HEK293T (cell line): ENCODE measurements at regions not wholly inside any gene's neighbourhood (a gene's known extent, or its start where the extent isn't known, plus 50 kb on each side); places are given as distances from the start of the nearest gene placed in this dataset.
"Not testable (repeated sequence)": the region's sequence is repeated elsewhere in the genome, so short reads cannot be mapped to it uniquely, and the experiment has no call there.

ENCODE experiments used
- CTCF ChIA-PET: fragments of 350-600 bp; formaldehyde crosslinking; extraction: SDS; loops from one replicate; lab custom pipeline; 2021; ENCODE audit warnings: antibody characterized with exemption, inconsistent platforms; lab: Yijun Ruan, JAX
- POLR2A ChIA-PET: fragments of 350-600 bp; formaldehyde crosslinking; extraction: SDS; loops from one replicate; lab custom pipeline; 2020; ENCODE audit warnings: antibody characterized with exemption, inconsistent platforms; lab: Yijun Ruan, JAX
- DNase-seq: peaks from one replicate; pipeline ENCODE4 v3.0.0; 2012; ENCODE audit warnings: mixed read lengths; ENCODE audit errors: extremely low spot score
- ARNT ChIP-seq: fragments of 450-650 bp; IDR thresholded peaks from 2 replicates; pipeline ENCODE4 v1.6.1; 2017; ENCODE audit warnings: mild to moderate bottlenecking
- BHLHE40 ChIP-seq: fragments of 450-650 bp; IDR thresholded peaks from 2 replicates; pipeline ENCODE4 v1.6.1; 2016; ENCODE audit warnings: mild to moderate bottlenecking, moderate library complexity, borderline replicate concordance
- CTBP1 ChIP-seq: fragments of 450-650 bp; IDR thresholded peaks from 2 replicates; pipeline ENCODE4 v1.6.1; 2016; ENCODE audit warnings: borderline replicate concordance
- ELF4 ChIP-seq: fragments of 450-650 bp; IDR thresholded peaks from 2 replicates; pipeline ENCODE4 v1.6.1; 2017; ENCODE audit warnings: antibody characterized with exemption
- FOXA1 ChIP-seq: fragments of 450-650 bp; IDR thresholded peaks from 2 replicates; pipeline ENCODE4 v1.6.1; 2016; ENCODE audit warnings: mild to moderate bottlenecking
- FOXK2 ChIP-seq: fragments of 450-650 bp; IDR thresholded peaks from 2 replicates; pipeline ENCODE4 v1.6.1; 2016; ENCODE audit warnings: mild to moderate bottlenecking
- FOXM1 ChIP-seq: fragments of 450-650 bp; IDR thresholded peaks from 2 replicates; pipeline ENCODE4 v1.6.1; 2017; ENCODE audit warnings: mild to moderate bottlenecking, borderline replicate concordance
- HDGF ChIP-seq: fragments of 450-650 bp; IDR thresholded peaks from 2 replicates; pipeline ENCODE4 v1.6.1; 2017; ENCODE audit warnings: antibody characterized with exemption, borderline replicate concordance
- L3MBTL2 ChIP-seq: fragments of 450-650 bp; conservative IDR thresholded peaks from 2 replicates; pipeline ENCODE4 v1.6.1; 2016; ENCODE audit warnings: mild to moderate bottlenecking
- LEF1 ChIP-seq: fragments of 450-650 bp; IDR thresholded peaks from 2 replicates; pipeline ENCODE4 v1.6.1; 2017; ENCODE audit warnings: mild to moderate bottlenecking, borderline replicate concordance
- NFRKB ChIP-seq: fragments of 450-650 bp; IDR thresholded peaks from 2 replicates; pipeline ENCODE4 v1.6.1; 2016; ENCODE audit warnings: mild to moderate bottlenecking, moderate library complexity
- SP1 ChIP-seq: fragments of 450-650 bp; IDR thresholded peaks from 2 replicates; pipeline ENCODE4 v1.6.1; 2017
- SUZ12 ChIP-seq: fragments of 450-650 bp; IDR thresholded peaks from 2 replicates; pipeline ENCODE4 v1.6.1; 2016; ENCODE audit warnings: mild to moderate bottlenecking
- TARDBP ChIP-seq: fragments of 450-650 bp; IDR thresholded peaks from 2 replicates; pipeline ENCODE4 v1.6.1; 2016
- ZNF384 ChIP-seq: fragments of 450-650 bp; IDR thresholded peaks from 2 replicates; pipeline ENCODE4 v1.6.1; 2016
- TF ChIP-seq, protein P1 (sequence below): fragments of 450-650 bp; IDR thresholded peaks from 2 replicates; pipeline ENCODE4 v1.6.1; 2016

DNA sequence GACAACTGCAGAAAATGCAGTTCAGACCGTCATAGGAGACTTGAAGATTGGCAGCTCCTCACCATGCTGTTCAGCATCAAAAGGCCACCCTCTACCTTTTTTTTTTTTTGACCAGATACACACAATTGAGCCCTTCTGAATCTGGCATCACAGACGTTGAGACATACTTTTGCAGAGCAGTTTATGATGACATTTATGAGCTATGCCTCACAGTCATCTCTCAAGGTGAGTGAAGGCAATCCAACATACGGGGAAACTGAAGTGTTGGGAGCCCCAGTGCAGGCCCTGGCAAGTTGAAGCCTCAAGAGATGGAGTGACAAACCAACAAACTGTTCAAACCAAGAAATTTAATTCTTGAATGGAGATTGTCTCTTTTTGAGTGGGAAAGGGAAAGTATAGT lies 83.6 kb upstream of the DLX6 start:
- TF ChIP-seq ZNF384 = no peak
- TF ChIP-seq CTBP1 = no peak
- TF ChIP-seq ARNT = no peak
- no peak for TF ChIP-seq LEF1
- no peak for TF ChIP-seq FOXK2
- TF ChIP-seq FOXA1 = no peak
- TF ChIP-seq NFRKB = no peak
- no peak for TF ChIP-seq FOXM1
- TF ChIP-seq SUZ12 = no peak
- no peak for TF ChIP-seq ELF4
- TF ChIP-seq, protein P1, sequence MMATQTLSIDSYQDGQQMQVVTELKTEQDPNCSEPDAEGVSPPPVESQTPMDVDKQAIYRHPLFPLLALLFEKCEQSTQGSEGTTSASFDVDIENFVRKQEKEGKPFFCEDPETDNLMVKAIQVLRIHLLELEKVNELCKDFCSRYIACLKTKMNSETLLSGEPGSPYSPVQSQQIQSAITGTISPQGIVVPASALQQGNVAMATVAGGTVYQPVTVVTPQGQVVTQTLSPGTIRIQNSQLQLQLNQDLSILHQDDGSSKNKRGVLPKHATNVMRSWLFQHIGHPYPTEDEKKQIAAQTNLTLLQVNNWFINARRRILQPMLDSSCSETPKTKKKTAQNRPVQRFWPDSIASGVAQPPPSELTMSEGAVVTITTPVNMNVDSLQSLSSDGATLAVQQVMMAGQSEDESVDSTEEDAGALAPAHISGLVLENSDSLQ = no peak
- TF ChIP-seq TARDBP = no peak
- no peak for TF ChIP-seq BHLHE40
- TF ChIP-seq SP1 = no peak
- no peak for TF ChIP-seq HDGF
- TF ChIP-seq L3MBTL2 = no peak
- CTCF ChIA-PET = interaction anchor here (0.6 kb wide), 1 partner anchor 114 kb away, joined by 4 read pairs; no protein-coding TSS in a partner anchor
- DNase-seq = no peak
- POLR2A ChIA-PET = no interaction called here

DNA sequence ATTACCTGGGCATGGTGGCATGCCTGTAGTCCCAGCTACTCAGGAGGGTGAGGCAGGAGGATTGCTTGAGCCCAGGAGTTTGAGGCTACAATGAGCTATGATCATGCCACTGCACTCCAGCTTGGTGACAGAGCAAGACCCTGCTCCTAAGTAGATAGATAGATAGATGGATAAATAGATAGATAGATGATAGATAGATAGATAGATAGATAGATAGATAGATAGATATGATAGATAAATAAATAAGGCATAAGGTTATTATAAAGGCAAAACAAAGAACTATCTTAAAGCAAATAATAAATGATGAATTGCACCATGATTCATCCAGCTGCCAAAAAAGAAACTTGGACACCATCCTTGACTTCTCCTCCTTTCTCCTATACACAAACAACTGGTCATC lies 82.0 kb upstream of the DLX6 start:
- DNase-seq, POLR2A ChIA-PET, CTCF ChIA-PET: not testable (repeated sequence)

DNA sequence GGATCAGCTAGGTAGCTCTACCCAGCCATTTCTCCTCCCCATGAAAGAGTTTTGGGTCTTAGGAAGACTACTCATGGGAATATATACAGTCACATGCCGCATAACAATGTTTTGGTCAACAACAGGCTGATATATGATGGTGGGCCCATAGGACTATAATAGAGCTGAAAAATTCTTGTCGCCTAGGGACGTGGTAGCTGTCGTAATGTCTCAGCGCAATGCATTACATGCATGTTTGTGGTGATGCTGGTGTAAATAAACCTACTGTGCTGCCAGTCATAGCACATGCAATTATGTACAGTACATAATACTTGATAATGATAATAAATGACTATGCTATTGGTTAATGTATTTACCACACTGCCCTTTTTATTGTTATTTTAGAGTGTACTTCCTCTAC lies 78.2 kb upstream of the DLX6 start:
- TF ChIP-seq, protein P1 = no peak
- TF ChIP-seq SUZ12 = no peak
- TF ChIP-seq ZNF384 = no peak
- no peak for TF ChIP-seq FOXM1
- no peak for TF ChIP-seq FOXK2
- TF ChIP-seq CTBP1 = no peak
- no peak for TF ChIP-seq FOXA1
- no peak for TF ChIP-seq BHLHE40
- TF ChIP-seq TARDBP = no peak
- no peak for TF ChIP-seq NFRKB
- no peak for TF ChIP-seq LEF1
- TF ChIP-seq L3MBTL2 = no peak
- no peak for TF ChIP-seq HDGF
- TF ChIP-seq ARNT = no peak
- no peak for DNase-seq
- POLR2A ChIA-PET = no interaction called here
- CTCF ChIA-PET = no interaction called here

DNA sequence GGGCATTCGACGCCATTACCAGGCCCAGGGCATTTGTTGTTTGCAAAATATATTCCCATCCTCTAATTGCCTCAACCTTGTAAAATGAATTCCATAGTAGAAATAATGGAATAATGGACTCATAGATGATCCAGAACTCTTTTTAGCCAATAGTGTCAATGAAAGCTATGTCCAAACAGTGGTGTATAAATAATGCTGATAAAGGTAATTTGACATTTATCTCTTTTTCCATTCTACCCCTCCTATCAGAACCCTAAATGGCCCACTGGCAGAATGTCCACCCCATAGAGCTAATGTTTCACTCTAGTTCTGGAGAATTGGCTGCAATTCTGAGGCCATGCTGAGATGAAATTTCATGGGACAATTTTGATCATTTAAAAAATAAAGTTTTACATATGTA lies 76.4 kb upstream of the DLX6 start:
- ChIA-PET CTCF (no interaction called here), POLR2A (no interaction called here)
- TF ChIP-seq SP1 (no peak), FOXM1 (no peak), FOXA1 (no peak), BHLHE40 (no peak), SUZ12 (no peak), TARDBP (no peak), ZNF384 (no peak), NFRKB (no peak), ARNT (no peak), LEF1 (no peak), HDGF (no peak), ELF4 (no peak), CTBP1 (no peak), L3MBTL2 (no peak), FOXK2 (no peak)
- TF ChIP-seq, protein P1 = no peak
- DNase-seq = no peak

DNA sequence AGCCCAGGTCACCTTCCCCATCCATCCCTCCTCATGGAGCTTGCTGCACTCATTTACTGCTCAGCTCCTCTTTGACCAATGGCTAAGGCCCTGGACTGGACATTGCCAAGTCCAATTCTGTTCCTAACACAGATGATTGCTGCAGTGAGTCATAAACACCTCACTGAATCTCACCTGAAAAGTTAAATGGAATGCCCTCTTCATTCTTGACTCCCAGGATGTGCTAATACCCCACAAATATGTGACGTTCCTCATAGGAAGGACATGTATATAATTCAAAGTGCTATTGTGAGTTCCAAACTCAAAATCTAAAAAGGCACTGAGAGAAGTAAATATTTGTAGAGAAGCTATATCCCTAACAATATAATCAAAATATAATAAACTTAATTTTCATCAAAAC lies 73.5 kb upstream of the DLX6 start:
- CTCF ChIA-PET = no interaction called here
- POLR2A ChIA-PET = no interaction called here
- no peak for TF ChIP-seq HDGF
- no peak for TF ChIP-seq SP1
- TF ChIP-seq BHLHE40 = no peak
- TF ChIP-seq ZNF384 = no peak
- TF ChIP-seq NFRKB = no peak
- no peak for TF ChIP-seq FOXA1
- no peak for TF ChIP-seq FOXK2
- TF ChIP-seq TARDBP = no peak
- TF ChIP-seq L3MBTL2 = no peak
- TF ChIP-seq ELF4 = no peak
- TF ChIP-seq CTBP1 = no peak
- TF ChIP-seq, protein P1 = no peak
- no peak for TF ChIP-seq SUZ12
- TF ChIP-seq FOXM1 = no peak
- no peak for TF ChIP-seq ARNT
- no peak for TF ChIP-seq LEF1
- DNase-seq = no peak
